ENCODE measurements at regions not wholly inside any gene's neighbourhood (a gene's known extent, or its start where the extent isn't known, plus 50 kb on each side); places are given as distances from the start of the nearest gene placed in this dataset.

DNA sequence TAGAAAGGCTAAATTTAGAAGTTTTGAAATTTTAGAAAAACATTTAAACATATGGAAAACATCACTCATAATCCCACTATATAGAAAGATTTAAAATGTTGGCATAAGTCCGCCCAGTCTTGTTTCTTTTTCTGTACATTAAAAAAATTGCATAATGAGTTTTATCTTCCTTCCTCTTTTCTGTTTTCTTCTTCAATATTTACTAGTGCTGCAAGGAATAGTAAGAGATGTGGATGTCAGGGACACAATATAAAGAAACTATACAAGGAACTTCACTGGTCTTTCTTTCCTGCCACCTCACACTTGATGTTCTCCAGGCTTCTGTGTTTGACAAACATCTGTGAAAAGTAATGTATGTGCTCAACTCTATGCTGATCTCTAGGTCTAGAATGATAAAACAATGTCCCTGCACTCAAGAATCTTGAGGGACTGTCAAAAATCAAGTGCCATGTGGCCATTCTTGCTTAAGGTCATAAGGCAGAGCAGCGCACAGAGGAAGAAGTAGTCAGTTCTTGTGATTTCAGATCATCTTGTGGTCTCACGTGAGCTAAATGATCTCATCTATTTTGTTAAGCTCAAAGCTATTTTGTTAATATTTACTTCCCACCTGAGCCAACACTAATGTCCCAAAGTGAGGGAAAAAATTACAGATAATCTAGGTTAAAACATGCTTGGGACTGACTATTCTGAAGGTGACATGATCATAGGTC, 186.9 kb upstream of the OBI1 start:
- Histone ChIP-seq H3K9me3 (no peaks in the 10 kb centered on the region), H3K36me3 (no peaks in the 10 kb centered on the region), H3K27me3 (ENCODE audit: low read depth) (no peaks in the 10 kb centered on the region), H3K27ac (no peak overlapping the region), H3K4me3 (no peak overlapping the region), H3K4me1 (no peaks in the 10 kb centered on the region)
- DNase-seq (no peak), ATAC-seq (no peak)
- TF ChIP-seq, protein P1, sequence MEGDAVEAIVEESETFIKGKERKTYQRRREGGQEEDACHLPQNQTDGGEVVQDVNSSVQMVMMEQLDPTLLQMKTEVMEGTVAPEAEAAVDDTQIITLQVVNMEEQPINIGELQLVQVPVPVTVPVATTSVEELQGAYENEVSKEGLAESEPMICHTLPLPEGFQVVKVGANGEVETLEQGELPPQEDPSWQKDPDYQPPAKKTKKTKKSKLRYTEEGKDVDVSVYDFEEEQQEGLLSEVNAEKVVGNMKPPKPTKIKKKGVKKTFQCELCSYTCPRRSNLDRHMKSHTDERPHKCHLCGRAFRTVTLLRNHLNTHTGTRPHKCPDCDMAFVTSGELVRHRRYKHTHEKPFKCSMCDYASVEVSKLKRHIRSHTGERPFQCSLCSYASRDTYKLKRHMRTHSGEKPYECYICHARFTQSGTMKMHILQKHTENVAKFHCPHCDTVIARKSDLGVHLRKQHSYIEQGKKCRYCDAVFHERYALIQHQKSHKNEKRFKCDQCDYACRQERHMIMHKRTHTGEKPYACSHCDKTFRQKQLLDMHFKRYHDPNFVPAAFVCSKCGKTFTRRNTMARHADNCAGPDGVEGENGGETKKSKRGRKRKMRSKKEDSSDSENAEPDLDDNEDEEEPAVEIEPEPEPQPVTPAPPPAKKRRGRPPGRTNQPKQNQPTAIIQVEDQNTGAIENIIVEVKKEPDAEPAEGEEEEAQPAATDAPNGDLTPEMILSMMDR (IDR thresholded peaks at IDR 0.05) = no peak
- intact Hi-C loops (cut with DNase I) = no loop called here

DNA sequence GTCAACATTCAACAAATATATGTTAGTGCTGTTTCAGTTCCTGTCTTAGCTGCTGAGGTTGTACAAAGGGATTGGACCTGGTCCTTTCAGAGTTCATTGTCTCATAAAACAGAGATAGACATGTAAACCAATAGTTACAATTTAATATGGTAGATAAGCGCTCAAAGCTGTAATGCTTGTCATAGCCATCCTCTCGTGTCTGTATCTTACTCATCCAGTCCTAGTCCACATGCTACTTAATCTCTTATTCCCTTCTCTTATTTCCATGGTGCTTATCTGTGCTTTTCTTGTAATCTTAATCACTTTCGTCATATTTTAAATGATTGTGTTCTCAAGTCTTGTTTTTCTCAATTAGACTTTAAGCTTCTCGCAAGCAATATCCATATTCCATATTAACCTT, 185.2 kb upstream of the OBI1 start:
- no peak overlapping the region for H3K4me3 ChIP-seq
- TF ChIP-seq, protein P1 (IDR thresholded peaks at IDR 0.05) = no peak
- H3K4me1 ChIP-seq = no peaks in the 10 kb centered on the region
- no peak overlapping the region for H3K27ac ChIP-seq
- H3K27me3 ChIP-seq (ENCODE audit: low read depth) = no peaks in the 10 kb centered on the region
- no peak for DNase-seq
- H3K9me3 ChIP-seq = no peaks in the 10 kb centered on the region
- H3K36me3 ChIP-seq = no peaks in the 10 kb centered on the region
- intact Hi-C loops (cut with DNase I) = no loop called here
- ATAC-seq = no peak

DNA sequence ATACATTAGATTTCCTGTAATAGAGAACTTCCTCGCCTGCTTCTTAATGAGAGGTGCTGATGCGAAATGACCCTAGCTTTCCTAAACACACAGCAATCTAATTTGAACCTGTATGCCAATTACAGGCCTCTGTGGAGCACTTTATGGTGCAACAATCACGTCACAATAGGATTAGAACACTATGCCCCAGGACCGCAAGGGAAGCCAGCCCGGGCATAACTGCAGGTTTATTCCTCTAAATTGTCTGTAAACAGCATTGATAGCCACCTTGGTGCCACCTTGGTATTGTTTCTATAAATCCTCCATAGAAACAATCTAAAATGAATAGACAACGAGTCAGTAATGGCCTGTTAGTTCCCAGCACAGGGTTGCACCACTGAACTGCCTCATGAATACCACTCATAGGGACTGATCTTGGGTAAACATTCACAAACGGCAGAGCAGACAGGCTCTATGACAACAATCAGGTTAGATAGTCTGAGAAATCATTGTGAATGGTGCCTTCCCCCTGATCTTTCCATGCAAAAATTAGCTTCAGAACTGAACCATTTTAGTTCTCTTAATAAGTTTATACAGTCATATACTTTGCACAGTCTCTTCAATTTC, 182.5 kb upstream of the OBI1 start:
- intact Hi-C loops (cut with DNase I) = no loop called here
- no peak for DNase-seq

DNA sequence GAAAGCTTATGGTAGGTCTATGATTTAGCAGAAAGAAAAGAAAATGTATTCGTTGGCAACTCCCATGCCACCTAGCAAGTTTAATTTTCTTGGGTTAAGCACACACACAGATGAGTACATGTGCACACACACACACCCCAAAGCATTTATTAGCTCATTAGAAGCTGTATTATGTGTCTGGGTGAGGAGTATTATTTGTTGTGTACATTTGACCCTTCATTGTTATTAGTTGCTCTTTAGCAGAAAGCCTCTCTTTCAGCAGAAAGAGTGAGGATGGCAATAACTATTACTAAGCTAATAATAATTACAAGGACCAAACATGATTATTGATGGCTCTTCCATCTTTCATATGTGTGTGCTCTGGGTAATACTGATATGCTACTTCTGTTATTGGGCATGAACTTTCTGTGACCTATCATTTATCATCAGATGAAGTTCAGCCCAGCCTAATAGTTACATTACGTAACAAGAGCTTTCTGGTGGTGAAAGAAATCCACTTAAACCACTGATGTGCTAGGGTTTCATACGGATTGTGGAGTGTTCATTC, 177.4 kb upstream of the OBI1 start:
- no peak overlapping the region for H3K27ac ChIP-seq
- no peaks in the 10 kb centered on the region for H3K36me3 ChIP-seq

More for the DNA sequence above, 182.5 kb upstream of the OBI1 start:
- TF ChIP-seq, protein P1 (IDR thresholded peaks at IDR 0.05) = no peak
- ATAC-seq = no peak
- Histone ChIP-seq H3K36me3 (no peaks in the 10 kb centered on the region), H3K4me3 (no peak overlapping the region), H3K4me1 (no peaks in the 10 kb centered on the region), H3K27ac (no peak overlapping the region), H3K27me3 (ENCODE audit: low read depth) (no peaks in the 10 kb centered on the region), H3K9me3 (no peaks in the 10 kb centered on the region)

DNA sequence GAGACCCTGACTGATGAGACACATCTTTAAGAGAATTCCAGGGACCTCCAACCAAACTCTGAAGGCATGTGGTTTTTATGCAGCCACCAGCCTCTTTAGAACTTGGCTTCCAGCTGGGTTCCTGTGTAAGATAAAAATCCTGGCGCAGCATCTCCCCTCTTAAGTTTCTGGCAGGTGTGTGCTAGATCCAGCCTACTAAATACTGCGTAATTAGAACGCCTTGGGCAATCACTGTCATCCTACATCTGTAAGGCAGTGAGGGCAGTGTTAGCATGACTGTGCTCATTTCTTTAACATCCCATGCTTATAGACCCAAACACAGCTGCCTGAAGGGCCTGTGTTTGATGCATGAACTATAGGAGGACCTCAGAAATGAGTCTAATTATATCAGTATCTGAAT, 173.5 kb upstream of the OBI1 start:
- no peak overlapping the region for H3K4me3 ChIP-seq
- intact Hi-C loops (cut with DNase I) = no loop called here
- H3K9me3 ChIP-seq = no peaks in the 10 kb centered on the region
- H3K36me3 ChIP-seq = no peaks in the 10 kb centered on the region
- TF ChIP-seq, protein P1 (IDR thresholded peaks at IDR 0.05) = no peak
- ATAC-seq (no peak), DNase-seq (no peak)
- no peak overlapping the region for H3K27ac ChIP-seq
- no peaks in the 10 kb centered on the region for H3K27me3 ChIP-seq (ENCODE audit: low read depth)
- no peaks in the 10 kb centered on the region for H3K4me1 ChIP-seq

More for the DNA sequence above, 177.4 kb upstream of the OBI1 start:
- H3K9me3 ChIP-seq = no peaks in the 10 kb centered on the region
- ATAC-seq (no peak), DNase-seq (no peak)
- no peaks in the 10 kb centered on the region for H3K27me3 ChIP-seq (ENCODE audit: low read depth)
- H3K4me3 ChIP-seq = no peak overlapping the region
- TF ChIP-seq, protein P1 (IDR thresholded peaks at IDR 0.05) = no peak
- H3K4me1 ChIP-seq = no peaks in the 10 kb centered on the region
- intact Hi-C loops (cut with DNase I) = no loop called here

Data from lower lobe of right lung (tissue), 2 donors.